NCI-H1105 (cell line): ENCODE measurements at regions not wholly inside any gene's neighbourhood (a gene's known extent, or its start where the extent isn't known, plus 50 kb on each side); places are given as distances from the start of the nearest gene placed in this dataset.

ENCODE experiments used
- DNase-seq: peaks from one replicate; lab custom pipeline; 2025; lab: John Stamatoyannopoulos, UW

DNA sequence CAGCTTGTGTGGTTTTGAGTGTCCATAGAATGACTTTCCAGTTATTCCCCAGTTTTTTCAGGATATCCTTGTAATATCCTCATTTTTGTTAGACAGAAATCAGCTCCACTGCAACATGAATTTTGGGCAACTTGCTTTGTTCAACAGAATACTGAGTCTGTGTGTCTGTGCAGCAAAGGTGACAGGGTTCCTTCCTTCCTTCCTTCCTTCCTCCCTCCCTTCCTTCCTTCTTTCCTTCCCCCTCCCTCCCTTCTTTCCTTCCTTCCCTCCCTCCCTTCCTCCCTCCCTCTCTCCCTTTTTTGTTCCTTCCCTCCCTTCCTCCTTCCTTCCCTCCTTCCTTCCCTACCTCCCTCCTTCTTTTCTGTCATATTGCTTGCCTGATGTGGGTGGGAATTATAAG is 496.5 kb downstream of the EPM2A start:
- no peak for DNase-seq

DNA sequence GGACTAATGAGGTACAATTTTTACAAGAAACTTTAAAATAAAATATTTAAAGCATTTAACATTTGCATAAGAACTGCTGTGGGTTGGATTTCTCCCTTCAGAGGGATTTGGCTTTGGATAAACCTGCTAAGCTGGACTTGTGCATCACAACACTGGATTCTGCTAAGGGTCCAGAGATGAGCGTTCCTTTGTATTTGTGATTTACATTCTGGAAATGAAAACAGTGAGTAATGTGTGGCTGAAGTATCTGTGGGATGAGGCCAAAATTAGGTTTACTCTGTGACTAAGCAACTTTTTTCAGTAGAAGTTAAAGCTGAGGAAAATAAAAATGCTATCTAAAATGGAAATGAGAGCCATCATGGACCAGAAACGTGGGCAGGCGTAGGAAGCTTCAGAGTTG is 494.3 kb downstream of the EPM2A start:
- DNase-seq = no peak

DNA sequence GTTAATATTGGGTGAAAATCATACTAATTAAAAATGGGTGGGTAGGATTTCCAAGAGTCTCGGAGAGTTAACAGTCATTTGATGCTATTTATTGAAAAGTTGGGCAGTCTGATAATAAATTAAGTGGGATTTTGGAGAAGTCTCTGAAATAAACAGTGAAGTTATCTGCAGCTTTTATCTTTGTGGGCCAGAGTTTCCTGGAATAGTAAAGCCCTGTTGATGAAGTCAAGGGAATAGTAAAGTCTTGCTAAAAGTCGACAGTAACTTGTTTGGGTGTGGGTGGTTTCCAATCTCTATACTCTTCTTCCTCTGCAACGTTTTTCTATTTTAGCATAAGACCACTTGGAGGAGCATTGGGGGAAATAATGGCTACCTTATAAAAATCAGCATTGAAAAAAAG is 493.6 kb downstream of the EPM2A start:
- no peak for DNase-seq

- DNase-seq = no peak
Measured at GRCh38 chr6:145244349-145245100, 490.8 kb downstream of the EPM2A start.

GRCh38 chr6:145245119-145245518 is 490.2 kb downstream of the EPM2A start:
- no peak for DNase-seq

GRCh38 chr6:145247692-145248419 is 487.5 kb downstream of the EPM2A start:
- no peak for DNase-seq

- DNase-seq = no peak
Measured at GRCh38 chr6:145250436-145250835, 484.9 kb downstream of the EPM2A start.

- no peak for DNase-seq
Measured at GRCh38 chr6:145252737-145253136, 482.6 kb downstream of the EPM2A start.

DNA sequence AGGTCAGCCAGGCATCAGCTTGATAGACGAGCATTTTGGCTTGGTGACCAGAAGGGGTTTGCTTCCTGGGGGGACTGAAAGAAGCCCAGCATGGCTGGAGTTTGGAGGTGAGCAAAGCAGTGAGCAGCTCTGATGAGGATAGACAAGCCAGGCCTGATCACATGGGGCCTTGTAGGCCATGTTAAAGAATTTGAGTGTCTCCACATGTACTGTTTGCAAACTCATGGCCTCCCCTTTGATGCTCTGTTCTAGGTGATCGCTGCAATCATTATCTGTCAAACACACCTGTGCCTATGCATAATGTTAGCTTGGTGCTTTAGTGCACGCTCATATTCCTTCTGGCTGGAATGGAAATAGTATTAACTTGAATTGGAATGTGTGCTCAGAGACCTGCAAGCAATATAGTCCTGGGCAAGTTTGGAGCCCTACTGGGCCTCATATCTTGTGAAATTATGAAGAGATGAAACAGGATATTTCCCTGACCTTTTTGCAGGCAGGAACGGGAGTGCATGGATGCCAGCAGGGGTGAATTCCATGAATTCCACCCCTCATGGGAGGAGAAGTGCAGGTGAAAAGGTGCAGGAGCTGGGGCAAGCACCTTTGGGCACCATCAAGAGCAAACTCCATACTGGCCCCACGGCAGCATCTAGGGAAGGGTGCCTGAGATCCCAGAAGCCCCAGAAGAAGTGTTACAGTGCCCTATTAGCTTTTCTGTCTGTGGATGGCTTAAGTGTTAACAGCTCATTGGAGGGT is 480.5 kb downstream of the EPM2A start:
- no peak for DNase-seq

DNA sequence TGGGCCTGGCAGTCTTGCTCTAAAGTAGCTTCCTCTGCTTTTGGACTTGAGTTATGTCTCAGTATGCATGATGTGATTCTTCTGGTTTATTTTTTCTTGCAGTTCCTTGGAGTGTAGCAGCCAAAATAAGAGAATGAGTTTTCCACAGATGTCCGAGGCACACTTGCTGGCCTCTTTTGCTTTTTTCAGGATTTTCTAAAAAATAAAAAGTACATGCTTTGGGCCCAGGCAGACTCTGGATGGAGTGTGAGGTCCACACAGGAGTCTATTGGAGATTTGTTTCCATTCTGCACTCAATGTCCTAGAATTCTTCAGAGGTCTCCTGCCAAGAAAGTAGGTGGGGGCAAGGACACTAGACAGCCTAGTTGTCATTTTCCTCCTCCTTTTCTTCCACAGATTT is 477.6 kb downstream of the EPM2A start:
- DNase-seq = no peak

DNA sequence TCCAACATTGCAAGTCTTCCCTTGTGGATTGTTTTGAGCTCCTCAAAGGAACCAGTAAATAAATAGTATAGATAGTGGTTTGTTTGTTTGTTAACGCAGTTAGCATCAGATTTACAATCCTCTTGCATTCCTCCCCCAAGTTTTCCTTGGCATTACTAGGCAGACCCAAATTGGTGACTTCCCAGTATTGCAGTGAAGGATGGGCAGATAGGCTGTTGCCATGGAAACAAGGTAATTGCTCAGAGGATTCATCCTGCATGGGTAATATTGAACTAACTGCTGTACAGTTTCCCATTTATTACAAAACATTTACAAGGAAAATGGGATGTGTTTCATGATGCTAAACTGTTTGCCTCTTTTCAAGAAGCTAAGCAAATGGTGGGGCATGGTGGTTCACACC is 477.2 kb downstream of the EPM2A start:
- DNase-seq = peak; percentile 17

DNA sequence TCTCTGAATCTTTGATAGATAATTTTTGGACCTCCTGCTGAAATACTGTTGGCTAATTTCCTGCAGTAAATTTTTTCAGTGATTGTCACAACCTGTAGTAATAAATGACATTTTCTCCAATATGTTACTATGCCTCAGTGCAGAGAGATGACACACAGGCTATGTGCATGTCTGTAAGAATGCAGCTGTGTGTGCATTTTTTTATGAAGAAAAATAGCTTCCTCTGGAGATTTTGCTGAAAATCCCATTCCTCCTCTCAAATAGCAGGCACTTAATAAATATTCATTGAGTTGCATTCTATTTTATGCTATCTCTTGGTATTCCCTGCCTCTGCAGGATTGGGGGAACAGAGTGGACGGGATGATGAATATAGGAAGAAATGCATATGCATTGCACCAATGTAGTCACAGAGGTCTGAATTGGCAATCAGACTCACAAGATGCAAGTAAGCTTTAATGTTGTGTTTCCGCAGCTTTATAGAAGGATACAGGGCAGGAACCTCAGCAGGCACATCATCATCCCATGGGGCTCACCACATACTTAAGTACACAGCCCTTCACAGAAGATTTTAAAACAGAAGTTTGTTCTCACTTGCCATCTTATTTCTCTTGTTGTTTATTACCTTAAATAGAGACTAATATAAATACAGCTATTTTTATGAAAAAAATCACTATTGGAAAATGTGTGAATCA is 474.7 kb downstream of the EPM2A start:
- DNase-seq = no peak

DNA sequence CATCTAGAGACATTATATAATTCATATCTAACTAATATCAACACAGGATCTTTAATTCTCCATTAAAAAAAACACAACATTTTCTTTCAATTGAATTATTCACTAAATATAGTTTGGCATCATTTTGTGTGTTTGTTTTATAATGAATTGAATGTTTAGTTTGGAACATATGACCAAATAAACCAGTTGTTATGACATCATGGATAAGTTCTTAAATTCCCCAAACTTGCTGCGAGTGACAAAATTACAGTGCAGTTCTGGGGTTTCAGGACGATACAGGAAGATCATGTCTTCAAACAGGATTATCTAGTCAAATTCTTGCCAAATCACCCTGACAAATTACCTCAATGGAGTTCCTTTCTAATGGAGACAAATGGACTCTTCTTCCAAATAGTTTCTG is 473.6 kb downstream of the EPM2A start:
- DNase-seq = no peak

DNA sequence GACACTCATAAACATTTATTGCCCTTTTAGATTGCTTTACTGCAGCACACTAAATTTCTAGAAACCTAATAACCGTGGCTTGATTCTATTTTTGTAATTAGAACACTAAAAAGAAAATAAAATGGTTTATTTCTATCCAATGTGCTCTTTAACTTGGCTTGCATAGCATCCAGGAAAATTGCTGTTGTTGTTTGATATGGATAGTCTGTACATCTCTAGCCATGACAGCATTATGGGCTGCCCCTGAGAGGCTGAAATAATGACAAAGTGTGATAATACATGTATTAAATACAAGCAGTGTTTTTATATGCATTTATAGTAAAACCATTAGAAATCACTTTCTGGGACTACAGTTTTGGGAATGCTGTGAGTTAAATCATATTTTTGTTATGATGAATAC is 472.5 kb downstream of the EPM2A start:
- no peak for DNase-seq

- DNase-seq = no peak
Measured at GRCh38 chr6:145263778-145264211, 471.5 kb downstream of the EPM2A start.

- DNase-seq = no peak
Measured at GRCh38 chr6:145266432-145267075, 468.8 kb downstream of the EPM2A start.

DNA sequence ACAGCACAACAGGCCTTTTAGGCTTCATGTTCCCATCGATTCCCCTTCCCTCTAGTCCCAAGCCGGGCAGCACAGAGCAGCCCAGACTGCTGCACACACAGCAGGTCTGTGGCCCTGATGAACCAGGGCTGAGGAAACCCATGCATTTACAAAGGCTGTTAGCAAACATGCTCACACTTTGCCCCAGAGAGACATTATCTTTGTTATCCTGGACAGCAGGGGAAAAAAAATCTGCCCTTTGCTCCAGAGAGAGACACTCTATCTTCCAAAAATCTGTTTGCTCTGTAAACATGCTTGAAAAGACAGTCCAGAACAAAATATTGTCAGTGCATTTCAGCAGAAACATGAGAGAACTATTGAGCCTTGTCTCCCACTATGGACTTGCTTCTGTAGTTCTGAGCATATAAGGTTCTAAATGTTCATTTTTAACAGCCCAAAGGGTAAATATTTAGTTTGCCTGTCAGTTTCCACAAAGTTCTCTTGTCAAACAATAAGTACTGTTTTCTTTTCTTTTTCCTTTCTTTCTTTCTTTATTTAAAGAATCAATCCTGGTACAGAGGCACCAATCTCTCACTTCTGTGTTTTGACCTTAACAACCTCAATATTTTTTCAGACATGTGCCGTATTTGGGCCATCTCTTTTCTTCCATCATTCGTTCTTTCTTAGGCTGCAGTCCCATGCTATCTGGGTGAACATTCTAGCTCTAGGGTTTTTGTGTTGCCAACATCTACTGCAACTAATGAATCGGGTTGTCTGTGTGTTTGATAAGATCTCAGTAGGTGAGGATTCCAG is 468.0 kb downstream of the EPM2A start:
- DNase-seq = no peak

DNA sequence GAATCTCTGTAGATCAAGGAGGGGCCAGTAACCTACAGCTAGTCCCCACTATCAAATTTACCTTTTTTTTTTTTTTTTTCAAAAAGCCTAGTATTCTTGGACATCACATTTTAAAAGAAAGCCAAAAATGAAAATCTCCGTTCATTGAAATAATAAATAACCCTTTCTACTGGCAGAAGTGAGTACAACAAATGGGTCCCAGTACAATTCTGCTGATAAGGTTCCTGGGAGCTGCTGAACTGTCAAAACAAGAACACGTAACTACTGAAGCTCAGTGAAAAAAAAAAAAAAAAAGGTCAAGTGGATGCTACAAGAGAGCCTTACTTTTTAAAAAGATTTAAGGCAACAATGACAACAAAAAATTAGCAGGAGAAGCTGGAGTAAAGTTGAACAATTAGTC is 464.9 kb downstream of the EPM2A start:
- no peak for DNase-seq

- no peak for DNase-seq
Measured at GRCh38 chr6:145271040-145271439, 464.3 kb downstream of the EPM2A start.

DNA sequence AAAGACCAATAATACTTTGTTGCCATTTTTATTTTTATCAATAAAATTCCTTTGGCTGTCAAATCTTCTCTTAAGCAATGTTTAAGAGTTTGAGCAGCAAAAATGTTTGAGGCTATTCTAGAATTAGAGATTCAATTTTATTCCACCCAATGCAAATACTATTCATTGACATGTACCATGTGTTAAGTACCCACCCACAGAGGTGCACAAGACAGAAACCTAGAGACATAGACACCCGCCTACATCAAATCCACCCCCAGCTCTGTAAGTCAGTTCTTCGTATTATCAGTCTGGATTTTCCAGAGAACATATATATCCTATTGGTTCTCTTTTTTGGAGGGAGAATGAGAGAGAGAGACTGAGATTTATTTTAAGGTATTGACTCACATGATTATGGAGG is 463.7 kb downstream of the EPM2A start:
- no peak for DNase-seq

GRCh38 chr6:145272246-145272645 is 463.1 kb downstream of the EPM2A start:
- DNase-seq = no peak
